ENCODE measurements at regions not wholly inside any gene's neighbourhood (a gene's known extent, or its start where the extent isn't known, plus 50 kb on each side); places are given as distances from the start of the nearest gene placed in this dataset.

- TF ChIP-seq CTCF (IDR thresholded peaks at IDR 0.05; ENCODE audit: low read depth, low read length) (no peak), EZH2phosphoT487 (IDR thresholded peaks at IDR 0.05; ENCODE audit: low read depth) (no peak)
Measured at GRCh38 chr20:51084593-51085377, 61.9 kb upstream of the KCNG1 start.
